H1 (cell line): ENCODE measurements at regions not wholly inside any gene's neighbourhood (a gene's known extent, or its start where the extent isn't known, plus 50 kb on each side); places are given as distances from the start of the nearest gene placed in this dataset.

ENCODE experiments used
- CTCF ChIA-PET: fragments of 300-600 bp; sonication (Branson Sonifier 250); formaldehyde crosslinking; loops from one replicate; lab custom pipeline; 2021; ENCODE audit not compliant: partially characterized antibody; lab: Charles Lee
- POLR2A ChIA-PET: fragments of 300-600 bp; sonication (Branson Sonifier 250); formaldehyde crosslinking; loops from one replicate; lab custom pipeline; 2021; ENCODE audit warnings: inconsistent platforms; ENCODE audit not compliant: partially characterized antibody; lab: Charles Lee
- DNase-seq, 2 experiments: peaks; one replicate each; pipeline versions ENCODE4 v3.0.0 to v3.0.0-alpha.2; 2010 to 2022; ENCODE audit warnings: low spot score in 2 of 2, low read depth in 1 of 2, mixed read lengths in 1 of 2
- FAIRE-seq: peaks from 2 replicates; lab custom pipeline; 2011; peaks lifted over from hg19 to GRCh38; lab: Jason Lieb, UNC
- H2AFZ ChIP-seq: 2 replicates; pipeline ENCODE4 v1.8.1; 2012; ENCODE audit warnings: low read length, inconsistent platforms
- H2AK5ac ChIP-seq: 2 replicates; pipeline ENCODE4 v1.6.1; 2013; ENCODE audit warnings: low read depth, low read length
- H2BK120ac ChIP-seq: replicated peaks from 2 replicates; pipeline ENCODE3; 2013; ENCODE audit warnings: low read depth, low read length, inconsistent platforms
- H2BK12ac ChIP-seq: 2 replicates; pipeline ENCODE4 v1.6.1; 2013; ENCODE audit warnings: low read depth, low read length
- H2BK15ac ChIP-seq: 2 replicates; pipeline ENCODE4 v1.6.1; 2013; ENCODE audit warnings: low read length
- H2BK20ac ChIP-seq: 2 replicates; pipeline ENCODE4 v1.6.1; 2013; ENCODE audit warnings: low read length
- H2BK5ac ChIP-seq: 2 replicates; pipeline ENCODE4 v1.6.1; 2013; ENCODE audit warnings: low read depth, low read length
- H3K14ac ChIP-seq: 2 replicates; pipeline ENCODE4 v1.6.1; 2013; ENCODE audit warnings: inconsistent platforms; ENCODE audit not compliant: insufficient read length
- H3K18ac ChIP-seq: 2 replicates; pipeline ENCODE4 v1.6.1; 2013; ENCODE audit warnings: low read length; ENCODE audit errors: extremely low read depth
- H3K23ac ChIP-seq: 2 replicates; pipeline ENCODE4 v1.6.1; 2013; ENCODE audit warnings: inconsistent platforms; ENCODE audit not compliant: insufficient read length
- H3K23me2 ChIP-seq: 2 replicates; pipeline ENCODE4 v1.6.1; 2013; ENCODE audit warnings: low read depth, low read length
- H3K27ac ChIP-seq: 2 replicates; pipeline ENCODE4 v1.6.1; 2011; ENCODE audit warnings: low read depth, low read length, inconsistent platforms
- H3K27me3 ChIP-seq, 4 experiments: replicated peaks in 1 of 4; 1 replicate in 1 of 4; 2 replicates in 3 of 4; pipeline versions ENCODE4 v1.6.1 to v1.8.1; 2011 to 2013; ENCODE audit warnings: low read length in 3 of 4, mild to moderate bottlenecking in 3 of 4, inconsistent platforms in 2 of 4, mixed read lengths in 2 of 4, moderate library complexity in 1 of 4; ENCODE audit not compliant: control insufficient read depth in 3 of 4, insufficient read depth in 3 of 4; ENCODE audit errors: extremely low read depth in 1 of 4
- H3K36me3 ChIP-seq, 4 experiments: 2 replicates each; pipeline versions ENCODE4 v1.6.1 to v1.8.1; 2011 to 2013; ENCODE audit warnings: mild to moderate bottlenecking in 4 of 4, low read length in 3 of 4, moderate library complexity in 2 of 4, control low read depth in 1 of 4, inconsistent platforms in 1 of 4; ENCODE audit not compliant: insufficient read depth in 4 of 4, control insufficient read depth in 2 of 4
- H3K4ac ChIP-seq: replicated peaks from 2 replicates; pipeline ENCODE3; 2013; ENCODE audit warnings: low read length, low read depth, mixed read lengths, inconsistent platforms; ENCODE audit not compliant: insufficient read length
- H3K4me1 ChIP-seq, 4 experiments: replicated peaks in 1 of 4; 1 replicate in 1 of 4; 2 replicates in 3 of 4; pipeline versions ENCODE4 v1.6.1 to v1.8.1; 2011 to 2013; ENCODE audit warnings: low read length in 3 of 4, inconsistent platforms in 2 of 4, mixed read lengths in 1 of 4; ENCODE audit not compliant: insufficient read depth in 4 of 4, control insufficient read depth in 3 of 4
- H3K4me2 ChIP-seq, 2 experiments: 2 replicates each; pipeline versions ENCODE4 v1.6.1 to v1.8.1; 2011 to 2013; ENCODE audit warnings: low read depth in 2 of 2, low read length in 2 of 2, control low read depth in 1 of 2, inconsistent platforms in 1 of 2, mild to moderate bottlenecking in 1 of 2; ENCODE audit not compliant: insufficient read depth in 1 of 2
- H3K4me3 ChIP-seq, 4 experiments: fragments of 200-600, 300-600 bp in 1 of 4; sonication (generic), shearing (Covaris generic), sonication (Bioruptor Twin) in 1 of 4; 2 replicates each; pipeline versions ENCODE4 v1.5.1 to v1.8.1; 2011 to 2016; ENCODE audit warnings: low read length in 4 of 4, low read depth in 3 of 4, control low read depth in 2 of 4, inconsistent platforms in 2 of 4, mild to moderate bottlenecking in 2 of 4, mixed read lengths in 1 of 4, moderate library complexity in 1 of 4; ENCODE audit not compliant: insufficient read depth in 2 of 4; ENCODE audit errors: extremely low read depth in 1 of 4
- H3K56ac ChIP-seq: replicated peaks from 2 replicates; pipeline ENCODE3; 2013; ENCODE audit warnings: low read depth, mild to moderate bottlenecking, mixed read lengths, low read length, inconsistent platforms; ENCODE audit not compliant: insufficient read length
- H3K79me1 ChIP-seq: 2 replicates; pipeline ENCODE4 v1.6.1; 2013; ENCODE audit warnings: low read depth, low read length, control low read depth
- H3K79me2 ChIP-seq, 2 experiments: 2 replicates each; pipeline versions ENCODE4 v1.6.1 to v1.8.1; 2012 to 2013; ENCODE audit warnings: low read length in 2 of 2, mild to moderate bottlenecking in 2 of 2, inconsistent platforms in 1 of 2; ENCODE audit not compliant: insufficient read depth in 2 of 2, control insufficient read depth in 1 of 2
- H3K9ac ChIP-seq, 4 experiments: replicated peaks in 1 of 4; 1 replicate in 1 of 4; 2 replicates in 3 of 4; pipeline versions ENCODE4 v1.6.1 to v1.8.1; 2011 to 2013; ENCODE audit warnings: low read depth in 3 of 4, low read length in 3 of 4, control low read depth in 2 of 4, mild to moderate bottlenecking in 2 of 4, moderate library complexity in 2 of 4, inconsistent platforms in 1 of 4; ENCODE audit errors: extremely low read depth in 1 of 4
- H3K9me3 ChIP-seq, 2 experiments: 2 replicates each; pipeline versions ENCODE4 v1.6.1 to v1.8.1; 2012 to 2013; ENCODE audit warnings: mild to moderate bottlenecking in 2 of 2, moderate library complexity in 2 of 2, control low read depth in 1 of 2, inconsistent platforms in 1 of 2, low read depth in 1 of 2, low read length in 1 of 2, mixed read lengths in 1 of 2; ENCODE audit not compliant: insufficient read depth in 2 of 2
- H4K20me1 ChIP-seq, 2 experiments: replicated peaks in 1 of 2; 2 replicates each; pipeline versions ENCODE3 to v1.8.1; 2011 to 2013; ENCODE audit warnings: inconsistent platforms in 2 of 2, low read length in 2 of 2, mild to moderate bottlenecking in 1 of 2; ENCODE audit not compliant: insufficient read depth in 2 of 2, control insufficient read depth in 1 of 2
- H4K5ac ChIP-seq: 2 replicates; pipeline ENCODE4 v1.6.1; 2013; ENCODE audit warnings: low read length, low read depth, mixed read lengths, inconsistent platforms; ENCODE audit not compliant: insufficient read length
- H4K8ac ChIP-seq: 2 replicates; pipeline ENCODE4 v1.8.0; 2013; ENCODE audit warnings: mild to moderate bottlenecking, moderate library complexity, low read length, inconsistent platforms; ENCODE audit not compliant: insufficient read depth; ENCODE audit errors: extremely low read depth
- H4K91ac ChIP-seq: replicated peaks from 2 replicates; pipeline ENCODE3; 2013; ENCODE audit warnings: low read length, mixed read lengths, inconsistent platforms; ENCODE audit not compliant: insufficient read length
- CREB1 ChIP-seq: IDR thresholded peaks from 2 replicates; pipeline ENCODE4 v1.6.1; 2012; ENCODE audit warnings: inconsistent platforms
- EGR1 ChIP-seq: IDR thresholded peaks from 2 replicates; pipeline ENCODE4 v1.6.1; 2011; ENCODE audit warnings: low read depth, low read length, borderline replicate concordance
- GABPA ChIP-seq: IDR thresholded peaks from 2 replicates; pipeline ENCODE4 v1.6.1; 2011; ENCODE audit warnings: mild to moderate bottlenecking, low read length, moderate library complexity, borderline replicate concordance; ENCODE audit not compliant: insufficient read depth
- JUND ChIP-seq: IDR thresholded peaks from 2 replicates; pipeline ENCODE4 v1.6.1; 2011; ENCODE audit warnings: mild to moderate bottlenecking, improper control_type of control experiment, low read length
- KDM5A ChIP-seq: fragments of 200-600 bp; IDR thresholded peaks from 2 replicates; pipeline ENCODE4 v1.7.1; 2012; ENCODE audit warnings: mild to moderate bottlenecking, low read length, inconsistent platforms, mixed read lengths
- POLR2A ChIP-seq, 2 experiments: IDR thresholded peaks; 1 replicate in 1 of 2; 2 replicates in 1 of 2; pipeline ENCODE4 v1.6.1; 2011; ENCODE audit warnings: low read depth in 2 of 2, low read length in 2 of 2, mild to moderate bottlenecking in 2 of 2; ENCODE audit errors: control extremely low read depth in 1 of 2
- SIRT6 ChIP-seq: IDR thresholded peaks from one replicate; pipeline ENCODE4 v1.7.1; 2012; ENCODE audit warnings: low read length, inconsistent platforms
- SP1 ChIP-seq: IDR thresholded peaks from 2 replicates; pipeline ENCODE4 v1.6.1; 2011; ENCODE audit warnings: low read depth, low read length
- WGBS, 2 experiments: shearing (Covaris generic) in 1 of 2; methylation state at CpG; one replicate each; pipeline versions ENCODE4 v1.1.6 to v1.1.7; 2013 to 2015; ENCODE audit warnings: low lambda C conversion rate in 2 of 2, mixed read lengths in 2 of 2, inconsistent platforms in 1 of 2, low coverage in 1 of 2, missing lambda C conversion rate in 1 of 2; ENCODE audit not compliant: insufficient replicate concordance in 2 of 2, insufficient coverage in 1 of 2, insufficient read length in 1 of 2; ENCODE audit errors: extremely low coverage in 1 of 2, missing lambda C conversion rate in 1 of 2; 5-methylcytosine and 5-hydroxymethylcytosine counted together

GRCh38 chr3:178967177-178967532, 104.5 kb downstream of the ZMAT3 start:
- Histone ChIP-seq H3K36me3 (no peaks in the 10 kb centered on the region), H3K27me3 (no peaks in the 10 kb centered on the region), H3K56ac (no peak overlapping the region), H4K8ac (no peak overlapping the region), H2BK20ac (no peak overlapping the region), H3K23ac (no peak overlapping the region), H2AFZ (peak overlapping the region; percentile 55; the same call in 1 of the 2 replicates), H3K23me2 (no peaks in the 10 kb centered on the region), H2BK120ac (no peak overlapping the region), H4K91ac (no peak overlapping the region), H3K18ac (no peak overlapping the region), H2BK12ac (no peak overlapping the region), H3K9ac (no peak overlapping the region), H3K79me2 (no peaks in the 10 kb centered on the region), H3K79me1 (no peaks in the 10 kb centered on the region), H3K27ac (no peak overlapping the region), H3K14ac (no peak overlapping the region), H3K4me2 (no peak overlapping the region), H4K5ac (no peak overlapping the region), H2BK15ac (no peak overlapping the region), H2BK5ac (no peak overlapping the region), H3K4me1 (peaks cover 0 to 4% (median 2%) of the 10 kb centered on the region in 4 experiments; a peak in 3 of 7 replicates), H3K4me3 (no peak overlapping the region), H4K20me1 (no peaks in the 10 kb centered on the region), H2AK5ac (no peak overlapping the region), H3K4ac (no peak overlapping the region), H3K9me3 (no peaks in the 10 kb centered on the region)
- no peak for FAIRE-seq
- WGBS, 2 experiments: 82% methylated on average over 1 of the region's 1 CpG; no CpG with 5 or more reads in 1 of the 2 experiments
- DNase-seq: no peak
- POLR2A ChIA-PET: no interaction called here
- CTCF ChIA-PET: interaction anchor here (0.6 to 3.5 kb wide), 23 partner anchors 10 to 652 kb away, joined by 3 to 25 read pairs (median 3); no protein-coding TSS in a partner anchor
- TF ChIP-seq KDM5A (no peak), SP1 (no peak), JUND (no peak), SIRT6 (no peak), CREB1 (no peak), GABPA (no peak), EGR1 (no peak), POLR2A (IDR thresholded peaks at IDR 0.05; ENCODE audit: control extremely low read depth in 1 of 2, low read depth in 2 of 2, low read length in 2 of 2) (no peak)
